Activated naive CD4-positive, alpha-beta T cell treated with anti-CD3 and anti-CD28 coated beads, Interleukin-2, amount 50 U/mL, for 72 hours (primary cell): ENCODE measurements at regions not wholly inside any gene's neighbourhood (a gene's known extent, or its start where the extent isn't known, plus 50 kb on each side); places are given as distances from the start of the nearest gene placed in this dataset.

Source experiments
- ATAC-seq, 2 donors: fragments of 150-1000 bp; cut with Tn5 transposase; 2 replicates each; pipeline ENCODE4 v1.10.0; 2021; ENCODE audit warnings: mild to moderate bottlenecking in 2 of 2, moderate library complexity in 2 of 2
- DNase-seq, 2 donors: peaks; one replicate each; pipeline ENCODE4 v3.0.0; 2021 to 2022; ENCODE audit warnings: low spot score in 2 of 2
- H3K27ac Mint-ChIP-seq, 2 donors: one replicate each; pipeline ENCODE4 v1.8.0; 2022; ENCODE audit warnings: mild to moderate bottlenecking in 2 of 2, mixed read lengths in 2 of 2
- H3K36me3 Mint-ChIP-seq, 2 donors: one replicate each; pipeline ENCODE4 v1.8.0; 2022; ENCODE audit warnings: mixed read lengths in 2 of 2
- H3K9me3 Mint-ChIP-seq, 2 donors: one replicate each; pipeline ENCODE4 v1.8.0; 2022; ENCODE audit warnings: mixed read lengths in 2 of 2

DNA sequence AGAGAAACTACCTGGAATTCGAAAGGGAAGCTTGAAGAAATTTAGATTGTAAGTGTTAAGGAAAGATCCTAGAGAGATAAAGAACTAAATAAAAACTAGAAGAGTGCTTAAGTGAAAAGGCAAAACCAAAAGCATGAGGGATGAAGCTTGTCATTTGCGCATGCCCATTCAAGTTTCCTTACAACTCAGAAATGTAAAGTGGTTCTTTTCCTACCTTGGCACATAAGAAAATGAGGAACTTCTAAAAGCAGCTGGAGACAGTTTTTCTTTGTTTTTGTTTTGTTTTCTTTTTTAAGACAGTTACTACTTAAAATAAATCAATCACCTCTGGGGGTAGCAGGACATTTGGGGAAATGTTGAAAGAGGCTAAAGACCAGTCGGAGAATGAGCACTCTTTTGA, 1304.4 kb upstream of the PCDH7 start:
- no peak for DNase-seq
- Mint-ChIP-seq H3K27ac (no peak overlapping the region), H3K36me3 (peaks cover 0 to 4% of the 10 kb centered on the region in 2 donors), H3K9me3 (peaks cover 11 to 23% of the 10 kb centered on the region in 2 donors)
- ATAC-seq: no peak

DNA sequence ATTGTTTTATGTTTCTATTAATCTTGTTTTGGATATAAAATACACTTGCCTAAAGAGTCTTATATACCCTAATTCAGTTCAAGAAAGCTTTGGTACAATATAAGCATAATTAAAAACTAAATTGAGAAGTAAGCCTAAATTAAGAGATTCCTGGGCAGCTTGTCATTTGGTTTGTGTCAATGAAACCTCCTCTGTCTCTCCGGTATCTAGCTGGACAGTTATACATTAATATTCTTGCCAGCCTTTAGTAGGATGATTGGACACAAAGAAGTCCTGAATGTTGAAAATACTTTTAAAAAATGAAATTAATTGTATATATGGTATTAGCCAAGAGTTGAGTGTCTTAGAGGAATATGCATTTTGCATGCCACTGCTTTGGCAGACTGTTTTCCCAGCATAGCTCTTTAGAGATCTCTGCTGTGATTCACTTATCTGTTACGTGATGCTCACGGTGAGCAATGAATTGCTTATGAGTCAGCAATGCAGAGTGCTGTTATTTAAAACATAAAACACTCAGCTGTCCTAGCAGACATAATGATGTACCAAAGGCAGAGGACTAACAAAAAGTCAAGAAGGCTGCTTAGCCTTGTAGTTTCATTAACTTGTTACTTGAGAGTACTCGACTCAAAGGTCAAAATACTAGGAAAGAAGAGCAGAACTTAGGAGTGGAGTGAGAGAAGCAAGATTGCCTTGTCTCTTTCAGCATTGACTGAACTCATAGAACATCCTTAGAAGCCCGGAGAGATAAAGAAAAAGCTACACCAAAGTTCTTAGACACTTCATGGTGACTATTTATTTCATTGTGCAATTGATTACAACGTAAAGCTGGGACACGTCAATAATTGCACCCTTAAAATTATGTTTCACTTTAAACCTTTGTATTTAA, 1296.1 kb upstream of the PCDH7 start:
- no peak overlapping the region for H3K27ac Mint-ChIP-seq
- ATAC-seq: no peak
- peaks cover 15 to 18% of the 10 kb centered on the region in 2 donors for H3K9me3 Mint-ChIP-seq
- DNase-seq: no peak
- H3K36me3 Mint-ChIP-seq: no peaks in the 10 kb centered on the region

DNA sequence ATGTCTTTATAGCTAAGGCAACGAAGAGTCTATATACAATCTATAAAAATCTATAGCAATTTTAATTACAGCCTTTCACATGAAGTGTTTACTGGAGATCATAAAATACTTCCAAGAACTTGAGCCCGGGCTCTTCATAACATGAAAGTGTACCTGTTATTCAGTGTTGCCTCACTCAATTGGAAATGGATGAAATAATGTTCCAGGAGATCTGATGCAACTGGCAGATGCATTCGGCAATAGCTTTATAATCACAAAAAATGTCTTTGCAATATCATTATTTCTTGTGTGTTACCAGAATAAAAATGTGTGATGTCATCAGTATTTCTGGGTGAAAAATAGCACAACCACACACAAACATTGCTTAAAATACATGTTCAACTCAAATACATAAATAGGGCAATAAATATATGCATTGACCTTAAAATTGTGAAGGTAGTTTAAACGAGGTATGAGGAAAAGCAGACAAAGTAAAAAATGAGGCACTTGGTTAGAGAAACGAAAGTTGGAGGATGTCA, 1266.8 kb upstream of the PCDH7 start:
- DNase-seq (no peak), ATAC-seq (no peak)
- no peaks in the 10 kb centered on the region for H3K36me3 Mint-ChIP-seq
- H3K9me3 Mint-ChIP-seq: peaks cover 16 to 21% of the 10 kb centered on the region in 2 donors
- no peak overlapping the region for H3K27ac Mint-ChIP-seq

DNA sequence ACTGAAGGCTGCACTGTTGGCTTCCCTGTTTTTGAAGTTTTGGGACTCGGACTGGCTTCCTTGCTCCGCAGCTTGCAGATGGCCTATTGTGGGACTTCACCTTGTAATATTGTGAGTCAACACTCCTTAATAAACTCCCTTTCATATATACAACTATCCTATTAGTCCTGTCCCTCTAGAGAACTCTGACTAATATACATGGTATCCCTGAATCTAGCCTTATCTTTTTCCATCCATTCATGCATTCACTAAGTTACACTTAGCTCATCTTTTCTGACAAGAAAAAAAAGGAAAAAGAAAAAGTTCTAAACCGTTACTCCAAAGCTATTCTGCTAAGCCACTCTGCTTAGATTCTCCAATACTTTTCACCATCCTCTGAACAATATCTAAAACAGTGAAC, 1260.2 kb upstream of the PCDH7 start:
- Mint-ChIP-seq H3K36me3 (no peaks in the 10 kb centered on the region), H3K9me3 (peaks cover 17 to 22% of the 10 kb centered on the region in 2 donors), H3K27ac (no peak overlapping the region)
- ATAC-seq (no peak), DNase-seq (no peak)

DNA sequence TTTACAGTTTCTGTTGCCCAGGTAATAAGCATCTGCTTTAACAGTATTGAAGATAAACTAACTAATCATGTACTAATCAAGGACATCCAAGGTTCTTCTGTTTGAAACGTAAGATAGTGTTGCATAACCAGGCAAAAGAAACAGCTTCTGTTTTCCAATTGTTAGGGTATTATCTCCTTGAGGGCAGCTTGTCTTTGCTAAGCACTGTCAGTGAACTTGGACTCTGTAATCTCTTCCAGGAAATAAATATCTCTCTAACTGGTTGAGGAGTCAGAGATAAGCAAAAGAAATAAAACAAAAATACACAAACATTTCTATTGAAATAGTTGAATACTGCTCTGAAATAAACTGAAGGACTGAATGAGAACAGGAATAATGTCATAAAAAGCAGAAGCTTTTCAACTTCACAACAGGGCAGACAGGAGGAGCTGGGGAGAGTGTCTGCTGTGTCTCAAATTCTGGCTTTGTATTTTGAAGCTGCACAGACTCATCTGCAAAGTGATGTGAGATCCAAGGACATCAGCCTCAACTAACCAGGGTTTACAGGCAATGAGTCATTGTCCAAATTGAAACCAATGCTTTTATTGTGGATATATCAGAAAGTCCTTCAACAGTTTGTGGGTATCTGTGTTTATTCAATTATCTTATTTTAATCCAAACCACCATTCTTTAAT, 1253.0 kb upstream of the PCDH7 start:
- ATAC-seq (no peak), DNase-seq (no peak)
- H3K27ac Mint-ChIP-seq: no peak overlapping the region
- H3K36me3 Mint-ChIP-seq: peaks cover 0 to 8% of the 10 kb centered on the region in 2 donors
- peaks cover 26 to 33% of the 10 kb centered on the region in 2 donors for H3K9me3 Mint-ChIP-seq
